Fibroblast of villous mesenchyme (primary cell): ENCODE measurements at regions not wholly inside any gene's neighbourhood (a gene's known extent, or its start where the extent isn't known, plus 50 kb on each side); places are given as distances from the start of the nearest gene placed in this dataset.
"Not testable (repeated sequence)": the region's sequence is repeated elsewhere in the genome, so short reads cannot be mapped to it uniquely, and the experiment has no call there.

Experiments used
- DNase-seq: peaks from one replicate; pipeline ENCODE4 v3.0.0-alpha.2; 2010; ENCODE audit warnings: low read depth
- H3K4me3 ChIP-seq: 2 replicates; pipeline ENCODE4 v1.5.1; 2011; ENCODE audit warnings: low read depth, mild to moderate bottlenecking, low read length
- TF ChIP-seq, protein P1 (sequence below): IDR thresholded peaks from 2 replicates; pipeline ENCODE4 v1.5.1; 2012; ENCODE audit warnings: low read depth, mild to moderate bottlenecking, low read length; ENCODE audit not compliant: insufficient read depth

DNA sequence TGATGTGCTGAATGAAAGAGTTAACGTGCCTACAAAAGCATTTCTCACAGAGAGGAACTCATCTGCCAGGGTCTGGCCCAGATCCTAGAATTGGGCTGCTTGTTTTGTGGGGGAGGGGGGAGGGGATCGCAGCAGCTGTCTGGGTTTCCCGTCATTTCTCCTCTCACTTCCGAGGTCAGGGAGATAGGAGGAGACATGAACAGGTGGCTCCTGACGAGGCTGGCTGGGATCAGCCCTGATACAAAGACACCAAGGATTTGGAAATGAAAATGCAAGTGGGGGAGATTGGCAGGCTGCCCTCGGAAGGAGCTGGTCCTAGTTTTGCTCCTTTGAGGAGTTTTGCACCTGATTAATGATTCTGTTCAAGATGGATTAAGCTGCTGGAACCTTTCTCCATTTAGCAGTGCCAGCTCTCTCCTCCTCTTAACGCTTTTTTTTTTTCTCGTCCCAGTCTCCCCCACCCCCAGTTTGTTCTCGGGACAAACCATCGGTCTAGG lies 86.8 kb upstream of the KMT2C start:
- peak; percentile 34 for DNase-seq

DNA sequence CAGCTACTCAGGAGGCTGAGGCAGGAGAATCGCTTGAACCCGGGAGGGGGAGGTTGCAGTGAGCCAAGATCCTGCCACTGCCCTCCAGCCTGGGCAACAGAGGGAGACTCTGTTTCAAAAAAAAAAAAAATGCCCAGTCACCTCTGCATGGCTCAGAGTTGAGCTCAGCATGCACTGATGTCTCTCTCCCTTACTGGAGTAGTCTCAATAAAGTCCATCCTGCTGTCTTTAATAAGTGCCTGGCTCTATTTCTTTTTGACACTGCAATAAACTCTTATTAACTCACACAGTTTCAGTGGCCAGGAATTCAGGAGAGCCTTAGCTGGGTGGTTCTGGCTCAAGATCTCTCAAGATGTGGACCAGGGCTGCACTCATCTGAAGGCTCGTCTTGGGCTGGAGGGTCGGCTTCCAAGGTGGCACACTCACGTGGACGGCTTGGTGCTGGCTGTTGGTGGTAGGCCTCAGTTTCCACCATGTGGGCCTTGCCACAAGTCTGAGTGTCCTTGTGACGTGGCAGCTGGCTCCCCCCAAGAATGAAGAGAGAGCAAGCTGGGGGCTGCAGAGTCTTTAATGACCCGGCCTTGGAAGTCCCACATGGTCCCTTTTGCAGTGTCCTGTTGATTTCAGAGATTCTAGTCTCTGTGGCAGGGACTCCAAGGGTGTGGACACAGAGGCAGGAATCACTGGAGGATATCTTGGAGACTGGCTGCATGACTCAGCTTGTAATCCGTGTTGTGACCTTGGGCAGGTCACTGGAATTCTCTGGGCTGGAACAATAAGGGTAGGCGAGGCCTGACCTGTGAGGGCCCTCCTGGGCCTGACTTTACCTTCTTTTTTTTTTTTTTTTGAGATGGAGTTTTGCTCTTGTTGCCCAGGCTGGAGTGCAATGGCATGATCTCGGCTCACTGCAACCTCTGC lies 85.9 kb upstream of the KMT2C start:
- no peak for DNase-seq
- TF ChIP-seq, protein P1, sequence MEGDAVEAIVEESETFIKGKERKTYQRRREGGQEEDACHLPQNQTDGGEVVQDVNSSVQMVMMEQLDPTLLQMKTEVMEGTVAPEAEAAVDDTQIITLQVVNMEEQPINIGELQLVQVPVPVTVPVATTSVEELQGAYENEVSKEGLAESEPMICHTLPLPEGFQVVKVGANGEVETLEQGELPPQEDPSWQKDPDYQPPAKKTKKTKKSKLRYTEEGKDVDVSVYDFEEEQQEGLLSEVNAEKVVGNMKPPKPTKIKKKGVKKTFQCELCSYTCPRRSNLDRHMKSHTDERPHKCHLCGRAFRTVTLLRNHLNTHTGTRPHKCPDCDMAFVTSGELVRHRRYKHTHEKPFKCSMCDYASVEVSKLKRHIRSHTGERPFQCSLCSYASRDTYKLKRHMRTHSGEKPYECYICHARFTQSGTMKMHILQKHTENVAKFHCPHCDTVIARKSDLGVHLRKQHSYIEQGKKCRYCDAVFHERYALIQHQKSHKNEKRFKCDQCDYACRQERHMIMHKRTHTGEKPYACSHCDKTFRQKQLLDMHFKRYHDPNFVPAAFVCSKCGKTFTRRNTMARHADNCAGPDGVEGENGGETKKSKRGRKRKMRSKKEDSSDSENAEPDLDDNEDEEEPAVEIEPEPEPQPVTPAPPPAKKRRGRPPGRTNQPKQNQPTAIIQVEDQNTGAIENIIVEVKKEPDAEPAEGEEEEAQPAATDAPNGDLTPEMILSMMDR, result no peak
- H3K4me3 ChIP-seq, result no peak overlapping the region

More for the DNA sequence above, 86.8 kb upstream of the KMT2C start:
- TF ChIP-seq, protein P1, result no peak
- peak overlapping the region; percentile 30 for H3K4me3 ChIP-seq

DNA sequence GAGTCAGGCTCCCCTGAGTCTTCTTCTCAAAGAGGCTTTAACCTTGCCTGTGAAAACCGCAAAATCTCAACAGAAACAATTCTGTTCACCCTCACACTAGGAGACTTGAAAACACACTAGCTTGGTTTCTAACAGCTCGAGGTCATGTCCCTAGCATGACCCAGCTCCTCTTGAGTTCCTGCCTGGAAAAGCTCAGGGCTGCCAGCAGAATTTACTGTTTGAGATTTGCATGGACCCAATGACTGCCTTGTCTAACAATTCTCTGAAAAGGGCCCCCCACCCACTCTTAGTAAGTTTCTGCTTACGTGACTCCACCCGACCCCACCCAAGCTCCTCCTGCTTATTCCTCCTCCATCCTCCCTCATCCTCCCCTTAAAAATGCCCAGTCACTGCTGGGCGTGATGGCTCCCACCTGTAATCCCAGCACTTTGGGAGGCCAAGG lies 85.1 kb upstream of the KMT2C start:
- H3K4me3 ChIP-seq, result no peak overlapping the region
- TF ChIP-seq, protein P1, result no peak
- peak; percentile 34 for DNase-seq

DNA sequence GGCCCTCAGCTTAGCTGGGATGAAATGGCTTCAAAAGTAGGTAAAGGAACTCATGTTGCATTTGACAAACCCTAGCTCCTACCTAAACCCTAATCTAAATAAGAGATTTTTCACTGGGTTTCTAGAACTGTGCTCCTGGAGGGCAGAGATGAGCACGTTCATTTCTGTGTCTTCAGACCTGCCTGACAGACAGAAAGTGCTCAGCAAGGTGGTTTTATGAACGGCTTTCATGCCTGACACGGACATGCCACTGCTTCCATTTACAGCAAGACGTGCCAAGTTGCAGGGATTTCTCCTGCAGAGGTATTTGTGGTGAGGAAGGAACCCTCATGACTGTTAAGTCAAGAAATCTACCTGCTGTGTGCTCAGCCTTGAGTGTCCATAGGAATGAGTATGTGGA lies 83.5 kb upstream of the KMT2C start:
- no peak overlapping the region for H3K4me3 ChIP-seq
- TF ChIP-seq, protein P1, result no peak

DNA sequence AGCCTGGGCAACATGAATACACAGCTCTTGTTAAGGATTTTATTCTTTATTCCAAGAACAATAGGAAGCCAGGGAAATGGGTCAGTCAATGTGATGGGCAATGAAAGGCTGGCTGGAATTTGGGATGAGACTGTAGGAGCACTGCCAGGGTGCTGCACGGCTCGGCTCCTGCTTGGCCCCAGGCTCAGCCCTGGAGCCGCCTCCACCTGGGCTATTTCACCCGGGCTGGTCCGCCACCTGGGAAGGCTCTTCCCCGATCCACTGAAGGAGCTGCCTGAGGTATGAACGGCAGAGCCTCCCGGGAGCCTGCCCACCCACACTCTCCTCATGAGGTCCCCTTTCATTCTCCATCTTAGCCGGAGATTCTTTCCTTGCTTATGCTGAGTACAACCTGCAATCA lies 80.4 kb upstream of the KMT2C start:
- TF ChIP-seq, protein P1, result no peak
- H3K4me3 ChIP-seq, result no peak overlapping the region
- no peak for DNase-seq

More for the DNA sequence above, 83.5 kb upstream of the KMT2C start:
- no peak for DNase-seq

DNA sequence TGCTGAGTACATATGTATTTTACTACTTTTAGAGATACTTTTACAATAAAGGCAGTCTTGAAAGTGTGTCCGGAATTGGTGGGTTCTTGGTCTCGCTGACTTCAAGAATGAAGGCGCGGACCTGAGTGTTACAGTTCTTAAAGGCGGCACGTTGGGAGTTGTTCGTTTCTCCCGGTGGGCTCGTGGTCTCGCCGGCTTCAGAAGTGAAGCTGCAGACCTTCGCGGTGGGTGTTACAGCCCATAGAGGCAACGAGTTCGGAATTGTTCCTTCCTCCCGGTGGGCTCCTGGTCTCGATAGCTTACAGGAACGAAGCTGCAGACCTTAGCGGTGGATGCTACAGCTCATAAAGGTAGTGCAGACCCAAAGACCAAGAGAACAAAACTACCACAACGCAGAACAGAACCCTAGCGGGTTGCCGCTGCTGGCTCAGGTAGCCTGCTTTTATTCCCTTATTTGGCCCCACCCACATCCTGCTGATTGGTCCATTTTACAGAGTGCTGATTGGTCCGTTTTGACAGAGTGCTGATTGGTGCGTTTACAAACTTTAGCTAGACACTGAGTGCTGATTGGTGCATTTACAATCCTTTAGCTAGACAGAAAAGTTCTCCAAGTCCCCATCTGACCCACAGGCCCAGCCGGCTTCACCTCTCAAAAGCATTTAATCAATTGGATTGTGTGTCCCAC lies 79.6 kb upstream of the KMT2C start:
- not testable (repeated sequence) for DNase-seq, H3K4me3 ChIP-seq

DNA sequence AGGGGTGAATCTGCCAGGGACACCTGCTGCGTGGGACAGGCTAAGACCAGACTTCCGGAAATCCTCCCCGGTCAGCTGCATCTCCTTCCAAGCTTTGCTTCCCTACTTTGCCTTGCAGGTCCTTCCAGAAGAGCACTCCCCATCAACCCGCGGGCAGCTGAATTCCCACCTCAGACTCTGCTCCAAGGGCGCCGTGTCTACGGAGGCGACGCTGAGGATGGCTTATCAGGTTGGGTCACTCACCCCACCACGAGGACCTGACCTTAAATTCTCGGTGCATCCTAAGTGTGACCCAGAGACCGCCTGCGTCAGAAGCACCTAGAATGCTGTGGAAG lies 78.9 kb upstream of the KMT2C start:
- no peak overlapping the region for H3K4me3 ChIP-seq
- TF ChIP-seq, protein P1, result no peak
- no peak for DNase-seq
